Stimulated activated naive CD8-positive, alpha-beta T cell treated with anti-CD3 and anti-CD28 coated beads, Interleukin-15, amount 100 ng/mL, for 72 hours (primary cell): ENCODE measurements at regions not wholly inside any gene's neighbourhood (a gene's known extent, or its start where the extent isn't known, plus 50 kb on each side); places are given as distances from the start of the nearest gene placed in this dataset.
A peak's percentile ranks its signal among the peaks of the same experiment; 100 is the strongest.

ENCODE experiments used
- ATAC-seq: fragments of 150-1000 bp; cut with Tn5 transposase; 2 replicates; pipeline ENCODE4 v1.10.0; 2021; ENCODE audit warnings: mild to moderate bottlenecking, moderate library complexity
- DNase-seq, 2 donors: peaks; one replicate each; pipeline ENCODE4 v3.0.0; 2021 to 2022
- H3K27ac Mint-ChIP-seq, 2 donors: one replicate each; pipeline ENCODE4 v1.8.0; 2022; ENCODE audit warnings: mild to moderate bottlenecking in 2 of 2, mixed read lengths in 2 of 2, moderate library complexity in 2 of 2
- H3K27me3 Mint-ChIP-seq: one replicate; pipeline ENCODE4 v1.8.0; 2022; ENCODE audit warnings: mixed read lengths
- H3K4me1 Mint-ChIP-seq: one replicate; pipeline ENCODE4 v1.8.0; 2022; ENCODE audit warnings: mild to moderate bottlenecking, mixed read lengths
- H3K4me3 Mint-ChIP-seq, 2 donors: one replicate each; pipeline ENCODE4 v1.8.0; 2022; ENCODE audit warnings: mild to moderate bottlenecking in 2 of 2, mixed read lengths in 2 of 2, moderate library complexity in 1 of 2
- H3K9me3 Mint-ChIP-seq, 2 donors: one replicate each; pipeline ENCODE4 v1.8.0; 2022; ENCODE audit warnings: mixed read lengths in 2 of 2

- H3K4me1 Mint-ChIP-seq, result no peaks in the 10 kb centered on the region
- DNase-seq (no peak), ATAC-seq (no peak)
- no peak overlapping the region for H3K4me3 Mint-ChIP-seq
- no peaks in the 10 kb centered on the region for H3K27me3 Mint-ChIP-seq
- H3K9me3 Mint-ChIP-seq, result no peaks in the 10 kb centered on the region
- no peak overlapping the region for H3K27ac Mint-ChIP-seq
Observed at GRCh38 chr2:220670511-220670910, 901.6 kb downstream of the EPHA4 start.

- no peak for ATAC-seq
- DNase-seq, result no peak
Observed at GRCh38 chr2:220673151-220673874, 898.8 kb downstream of the EPHA4 start.

GRCh38 chr2:220674033-220674432, 898.1 kb downstream of the EPHA4 start:
- Mint-ChIP-seq H3K4me1 (no peaks in the 10 kb centered on the region), H3K4me3 (no peak overlapping the region), H3K27me3 (no peaks in the 10 kb centered on the region), H3K27ac (no peak overlapping the region), H3K9me3 (no peaks in the 10 kb centered on the region)
- ATAC-seq (no peak), DNase-seq (no peak)

More at GRCh38 chr2:220673151-220673874, 898.8 kb downstream of the EPHA4 start:
- Mint-ChIP-seq H3K27me3 (no peaks in the 10 kb centered on the region), H3K4me3 (no peak overlapping the region), H3K4me1 (no peaks in the 10 kb centered on the region), H3K27ac (no peak overlapping the region), H3K9me3 (no peaks in the 10 kb centered on the region)

- H3K27ac Mint-ChIP-seq, result no peak overlapping the region
Observed at GRCh38 chr2:220676695-220677094, 895.4 kb downstream of the EPHA4 start.

GRCh38 chr2:220678943-220679342, 893.2 kb downstream of the EPHA4 start:
- no peak for DNase-seq
- no peak overlapping the region for H3K4me3 Mint-ChIP-seq
- H3K27ac Mint-ChIP-seq, result no peak overlapping the region
- H3K27me3 Mint-ChIP-seq, result peaks cover 6% of the 10 kb centered on the region
- no peak for ATAC-seq
- H3K4me1 Mint-ChIP-seq, result no peaks in the 10 kb centered on the region
- H3K9me3 Mint-ChIP-seq, result no peaks in the 10 kb centered on the region

More at GRCh38 chr2:220676695-220677094, 895.4 kb downstream of the EPHA4 start:
- Mint-ChIP-seq H3K9me3 (no peaks in the 10 kb centered on the region), H3K4me3 (no peak overlapping the region), H3K27me3 (no peaks in the 10 kb centered on the region), H3K4me1 (no peaks in the 10 kb centered on the region)
- ATAC-seq (no peak), DNase-seq (no peak)

GRCh38 chr2:220682616-220683015, 889.5 kb downstream of the EPHA4 start:
- no peak for DNase-seq

GRCh38 chr2:220684099-220684498, 888.0 kb downstream of the EPHA4 start:
- H3K27me3 Mint-ChIP-seq, result peaks cover 27% of the 10 kb centered on the region
- no peak overlapping the region for H3K4me3 Mint-ChIP-seq
- no peak overlapping the region for H3K27ac Mint-ChIP-seq
- DNase-seq (no peak), ATAC-seq (no peak)
- H3K4me1 Mint-ChIP-seq, result no peaks in the 10 kb centered on the region
- no peaks in the 10 kb centered on the region for H3K9me3 Mint-ChIP-seq

More at GRCh38 chr2:220682616-220683015, 889.5 kb downstream of the EPHA4 start:
- Mint-ChIP-seq H3K27ac (no peak overlapping the region), H3K9me3 (no peaks in the 10 kb centered on the region), H3K4me1 (no peaks in the 10 kb centered on the region), H3K27me3 (peaks cover 27% of the 10 kb centered on the region), H3K4me3 (no peak overlapping the region)
- no peak for ATAC-seq

- H3K9me3 Mint-ChIP-seq, result no peaks in the 10 kb centered on the region
- H3K4me1 Mint-ChIP-seq, result no peaks in the 10 kb centered on the region
- peaks cover 27% of the 10 kb centered on the region for H3K27me3 Mint-ChIP-seq
- DNase-seq (peak; percentile 31 to 33), ATAC-seq (peak; percentile 70)
- no peak overlapping the region for H3K4me3 Mint-ChIP-seq
- no peak overlapping the region for H3K27ac Mint-ChIP-seq
Observed at GRCh38 chr2:220687231-220687843, 884.8 kb downstream of the EPHA4 start.

GRCh38 chr2:220695397-220696279, 876.5 kb downstream of the EPHA4 start:
- H3K9me3 Mint-ChIP-seq, result peaks cover 1 to 3% of the 10 kb centered on the region in 2 donors

GRCh38 chr2:220696280-220696669, 875.8 kb downstream of the EPHA4 start:
- peaks cover 3 to 9% of the 10 kb centered on the region in 2 donors for H3K9me3 Mint-ChIP-seq
- no peak for DNase-seq
- H3K27ac Mint-ChIP-seq, result no peak overlapping the region
- no peak overlapping the region for H3K4me3 Mint-ChIP-seq
- ATAC-seq, result no peak
- no peaks in the 10 kb centered on the region for H3K27me3 Mint-ChIP-seq
- no peaks in the 10 kb centered on the region for H3K4me1 Mint-ChIP-seq

More at GRCh38 chr2:220695397-220696279, 876.5 kb downstream of the EPHA4 start:
- Mint-ChIP-seq H3K4me1 (no peaks in the 10 kb centered on the region), H3K27me3 (no peaks in the 10 kb centered on the region), H3K27ac (no peak overlapping the region), H3K4me3 (no peak overlapping the region)
- DNase-seq (no peak), ATAC-seq (no peak)

- no peak for ATAC-seq
- H3K27me3 Mint-ChIP-seq, result no peaks in the 10 kb centered on the region
- H3K9me3 Mint-ChIP-seq, result peaks cover 3 to 16% of the 10 kb centered on the region in 2 donors
- no peaks in the 10 kb centered on the region for H3K4me1 Mint-ChIP-seq
- H3K4me3 Mint-ChIP-seq, result no peak overlapping the region
- H3K27ac Mint-ChIP-seq, result no peak overlapping the region
- no peak for DNase-seq
Observed at GRCh38 chr2:220697011-220697410, 875.1 kb downstream of the EPHA4 start.

- peaks cover 3 to 18% of the 10 kb centered on the region in 2 donors for H3K9me3 Mint-ChIP-seq
Observed at GRCh38 chr2:220701115-220701514, 871.0 kb downstream of the EPHA4 start.

GRCh38 chr2:220703279-220703678, 868.8 kb downstream of the EPHA4 start:
- Mint-ChIP-seq H3K9me3 (peaks cover 3 to 18% of the 10 kb centered on the region in 2 donors), H3K27me3 (no peaks in the 10 kb centered on the region), H3K4me3 (no peak overlapping the region), H3K27ac (no peak overlapping the region), H3K4me1 (no peaks in the 10 kb centered on the region)
- DNase-seq (no peak), ATAC-seq (no peak)

More at GRCh38 chr2:220701115-220701514, 871.0 kb downstream of the EPHA4 start:
- Mint-ChIP-seq H3K27ac (no peak overlapping the region), H3K27me3 (no peaks in the 10 kb centered on the region), H3K4me1 (no peaks in the 10 kb centered on the region), H3K4me3 (no peak overlapping the region)
- DNase-seq (no peak), ATAC-seq (no peak)

GRCh38 chr2:220704081-220704480, 868.0 kb downstream of the EPHA4 start:
- DNase-seq (no peak), ATAC-seq (no peak)
- H3K4me1 Mint-ChIP-seq, result no peaks in the 10 kb centered on the region
- H3K27me3 Mint-ChIP-seq, result no peaks in the 10 kb centered on the region
- H3K9me3 Mint-ChIP-seq, result peaks cover 3 to 18% of the 10 kb centered on the region in 2 donors
- no peak overlapping the region for H3K27ac Mint-ChIP-seq
- H3K4me3 Mint-ChIP-seq, result no peak overlapping the region

GRCh38 chr2:220704810-220705209, 867.3 kb downstream of the EPHA4 start:
- peaks cover 3 to 18% of the 10 kb centered on the region in 2 donors for H3K9me3 Mint-ChIP-seq
- H3K4me1 Mint-ChIP-seq, result no peaks in the 10 kb centered on the region
- no peak overlapping the region for H3K4me3 Mint-ChIP-seq
- DNase-seq (no peak), ATAC-seq (no peak)
- H3K27ac Mint-ChIP-seq, result no peak overlapping the region
- H3K27me3 Mint-ChIP-seq, result no peaks in the 10 kb centered on the region
